T47D (cell line): ENCODE measurements at regions not wholly inside any gene's neighbourhood (a gene's known extent, or its start where the extent isn't known, plus 50 kb on each side); places are given as distances from the start of the nearest gene placed in this dataset.

ENCODE experiments used
- DNase-seq, 2 experiments: peaks; one replicate each; pipeline versions ENCODE4 v3.0.0 to v3.0.0-alpha.2; 2011 to 2012; ENCODE audit warnings: low read depth in 1 of 2, low spot score in 1 of 2
- JUND ChIP-seq: IDR thresholded peaks from 2 replicates; pipeline ENCODE4 v1.6.1; 2012; ENCODE audit warnings: low read depth
- in situ Hi-C: cut with HindIII; loops from 2 replicates; pipeline ENCODE4 v1.10.0; 2016; ENCODE audit warnings: low sequenced_read_pairs, low pct_unique_long_range_greater_than_20kb

DNA sequence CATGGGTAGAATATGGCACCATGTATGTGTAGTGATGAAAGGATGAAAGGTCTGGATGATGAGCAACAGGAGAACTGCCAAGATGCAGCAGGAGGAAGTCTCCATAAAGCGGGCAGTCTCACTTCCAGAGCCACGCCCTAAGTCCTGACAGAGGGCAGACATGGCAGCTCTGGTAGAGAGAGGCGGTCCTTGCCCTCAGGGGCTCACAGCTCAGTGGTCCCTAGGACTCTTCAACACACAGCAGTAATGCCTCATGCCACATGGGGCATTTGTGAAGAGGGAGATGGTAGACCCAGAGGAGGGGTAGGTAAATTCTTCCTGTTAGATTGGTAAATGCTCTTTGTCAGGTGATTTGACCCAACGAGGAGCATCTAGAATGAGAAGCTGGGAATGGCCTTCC is 1088.4 kb downstream of the BCL11B start:
- in situ Hi-C loops: no loop called here
- no peak for TF ChIP-seq JUND
- no peak for DNase-seq

DNA sequence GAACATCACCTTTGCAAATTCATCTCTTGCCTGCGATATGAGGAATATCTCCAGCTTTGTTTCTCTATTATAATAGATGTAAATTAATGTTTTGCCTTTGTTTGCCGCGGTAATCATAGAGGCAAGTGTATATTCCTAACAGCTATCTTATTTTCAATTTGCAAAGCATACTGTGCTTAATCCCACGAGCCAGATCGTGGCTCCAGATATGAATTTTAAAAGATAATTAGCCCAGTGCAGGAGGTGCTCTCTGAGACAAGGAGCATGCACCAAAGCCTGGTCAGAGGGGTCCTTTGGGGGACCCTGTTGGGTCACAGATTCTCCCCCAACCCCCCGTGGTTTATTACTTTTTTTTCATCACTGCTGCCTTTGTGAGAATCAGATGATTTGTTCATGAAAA is 1087.5 kb downstream of the BCL11B start:
- DNase-seq: no peak
- in situ Hi-C loops: no loop called here
- no peak for TF ChIP-seq JUND

DNA sequence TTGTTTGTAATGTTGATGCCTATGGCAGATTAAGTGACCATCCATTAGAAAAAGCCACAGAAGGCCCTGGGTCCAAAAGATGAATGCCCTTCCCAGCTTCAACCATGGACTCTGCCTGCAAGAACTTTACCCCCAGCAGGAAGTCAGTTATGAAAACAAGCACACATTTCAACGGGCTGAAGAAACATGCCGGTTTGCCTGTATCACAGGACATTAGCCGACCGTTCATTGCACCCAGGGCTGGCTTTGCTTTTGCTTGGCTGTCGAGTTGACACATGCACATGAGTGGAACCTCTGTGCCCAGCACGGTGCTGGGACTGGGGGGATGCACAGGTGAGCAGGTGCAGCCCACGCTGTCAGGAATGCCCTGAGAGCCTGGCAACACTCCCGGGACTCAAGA is 1087.0 kb downstream of the BCL11B start:
- no peak for TF ChIP-seq JUND
- in situ Hi-C loops: no loop called here
- no peak for DNase-seq

DNA sequence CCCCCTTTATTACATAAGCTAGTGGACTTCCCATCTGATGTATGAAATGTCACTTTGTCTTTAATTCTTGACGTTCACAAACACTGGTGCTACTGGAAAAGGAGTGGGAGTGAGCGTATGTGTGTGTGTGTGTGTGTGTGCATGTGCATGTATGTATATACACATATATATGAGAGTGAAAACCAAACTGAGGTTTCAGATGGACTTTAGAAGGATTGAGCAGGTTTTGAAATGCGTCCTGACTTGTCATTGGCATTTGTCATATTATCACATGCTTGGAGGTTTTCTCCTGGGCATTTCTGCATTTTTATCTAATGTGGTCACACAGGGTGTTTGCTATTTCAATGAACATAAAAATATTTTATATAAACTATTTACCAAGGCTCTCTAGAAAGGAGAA is 1085.9 kb downstream of the BCL11B start:
- no peak for DNase-seq
- in situ Hi-C loops: no loop called here
- no peak for TF ChIP-seq JUND

DNA sequence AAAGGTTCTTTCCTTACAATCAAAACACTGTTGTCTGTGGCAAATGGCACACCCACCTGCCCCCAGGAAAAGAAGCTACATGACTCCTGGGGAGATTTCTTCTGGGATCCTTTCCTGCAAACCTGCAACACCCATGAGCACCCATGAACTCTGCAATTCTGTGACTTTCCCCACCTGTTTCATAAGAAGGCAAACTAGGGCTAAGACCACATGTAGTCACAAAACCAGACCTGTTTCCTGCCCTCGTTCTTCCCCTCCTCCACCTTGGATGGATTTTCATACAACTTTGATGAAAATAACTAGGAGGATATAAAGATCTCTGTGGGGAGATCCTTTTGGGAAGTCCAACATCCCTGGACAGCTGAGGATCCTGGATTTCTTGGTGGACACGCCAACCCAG is 1084.7 kb downstream of the BCL11B start:
- DNase-seq: no peak
- in situ Hi-C loops: no loop called here
- TF ChIP-seq JUND: no peak

DNA sequence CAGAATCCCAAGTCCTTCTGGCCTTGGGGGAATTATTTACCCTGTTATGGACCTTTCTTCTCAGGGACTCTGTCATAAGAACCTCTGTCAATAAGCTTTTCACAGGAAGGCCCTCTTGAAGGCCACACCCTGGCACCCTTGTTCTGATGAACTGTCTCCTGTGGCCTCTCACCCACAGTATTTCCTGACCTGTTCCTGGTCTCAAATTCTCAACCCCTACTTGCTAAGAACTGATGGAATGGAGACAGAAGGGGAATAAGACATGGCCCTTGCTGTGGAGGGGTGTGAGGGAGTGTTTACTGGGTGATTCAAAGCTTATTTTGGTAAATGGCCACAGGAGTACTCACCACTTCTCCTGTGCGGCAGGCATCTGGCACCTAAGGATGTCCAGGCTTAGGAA is 1082.9 kb downstream of the BCL11B start:
- no peak for TF ChIP-seq JUND
- in situ Hi-C loops: no loop called here
- DNase-seq: no peak

DNA sequence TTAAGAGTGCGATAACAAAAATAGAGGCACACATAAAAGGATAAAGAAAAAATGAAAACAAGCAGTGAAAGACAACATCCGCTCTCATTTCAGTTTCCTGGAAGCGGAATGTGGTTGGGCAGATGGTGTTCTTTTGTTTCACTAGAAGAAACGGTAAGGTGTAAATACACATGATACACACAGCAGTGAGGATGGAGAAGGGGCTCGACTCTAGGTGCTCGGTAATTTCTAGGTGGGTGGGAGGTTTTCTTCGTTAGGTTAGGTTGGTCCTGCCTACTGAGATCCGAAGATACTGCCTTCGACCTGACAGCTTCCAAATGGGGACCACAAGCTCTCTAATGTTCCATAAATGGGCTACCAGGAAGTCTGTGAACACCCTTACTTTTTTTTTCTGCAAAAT is 1082.5 kb downstream of the BCL11B start:
- no peak for DNase-seq
- in situ Hi-C loops: no loop called here
- no peak for TF ChIP-seq JUND

- no peak for DNase-seq
- in situ Hi-C loops: no loop called here
- TF ChIP-seq JUND: no peak
These were observed 1082.1 kb downstream of the BCL11B start for GRCh38 chr14:98189944-98190343.

- in situ Hi-C loops: no loop called here
- TF ChIP-seq JUND: no peak
- DNase-seq: no peak
These were observed 1079.1 kb downstream of the BCL11B start for GRCh38 chr14:98192946-98193345.

DNA sequence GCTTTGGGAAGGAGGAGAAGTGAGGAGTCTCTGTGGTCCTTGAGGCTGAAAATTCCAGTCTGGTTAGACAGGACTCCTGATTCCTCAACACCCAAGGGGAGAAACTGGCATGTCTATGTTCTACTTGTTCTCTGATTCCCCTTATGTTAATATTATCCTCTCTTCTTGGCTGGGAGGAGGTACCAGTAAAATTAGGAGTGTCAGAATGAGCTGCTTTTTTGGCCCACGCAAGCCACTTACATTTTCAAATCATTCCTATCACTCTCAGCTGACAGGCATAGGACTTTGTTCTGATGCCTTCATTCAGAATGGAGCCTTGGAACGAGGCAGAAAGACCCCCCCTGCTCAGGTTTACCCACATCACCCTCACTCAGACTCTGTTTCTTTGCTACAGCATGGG is 1077.2 kb downstream of the BCL11B start:
- DNase-seq: no peak
- TF ChIP-seq JUND: no peak
- in situ Hi-C loops: no loop called here

GRCh38 chr14:98195256-98195655 is 1076.7 kb downstream of the BCL11B start:
- DNase-seq: no peak
- in situ Hi-C loops: no loop called here
- TF ChIP-seq JUND: no peak

DNA sequence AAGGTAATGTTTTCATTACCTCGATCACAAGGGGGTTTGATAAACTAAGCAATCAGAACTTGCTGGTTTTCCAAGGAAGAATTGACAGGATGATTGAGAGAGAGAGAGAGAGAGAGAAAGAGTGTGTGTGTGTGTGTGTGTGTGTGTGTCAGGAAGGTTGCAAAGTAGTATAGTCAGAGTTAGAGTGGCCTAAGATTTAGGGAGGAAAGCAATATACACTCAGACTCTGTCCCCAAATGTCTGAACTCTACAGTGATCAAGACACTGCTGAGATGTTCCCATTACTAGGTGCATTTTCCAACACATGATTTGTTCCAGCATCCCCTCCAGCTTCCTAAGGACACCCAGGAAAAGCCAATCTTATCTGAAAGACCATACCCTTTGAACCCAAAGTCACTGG is 1074.1 kb downstream of the BCL11B start:
- DNase-seq: no peak
- in situ Hi-C loops: no loop called here
- TF ChIP-seq JUND: no peak

DNA sequence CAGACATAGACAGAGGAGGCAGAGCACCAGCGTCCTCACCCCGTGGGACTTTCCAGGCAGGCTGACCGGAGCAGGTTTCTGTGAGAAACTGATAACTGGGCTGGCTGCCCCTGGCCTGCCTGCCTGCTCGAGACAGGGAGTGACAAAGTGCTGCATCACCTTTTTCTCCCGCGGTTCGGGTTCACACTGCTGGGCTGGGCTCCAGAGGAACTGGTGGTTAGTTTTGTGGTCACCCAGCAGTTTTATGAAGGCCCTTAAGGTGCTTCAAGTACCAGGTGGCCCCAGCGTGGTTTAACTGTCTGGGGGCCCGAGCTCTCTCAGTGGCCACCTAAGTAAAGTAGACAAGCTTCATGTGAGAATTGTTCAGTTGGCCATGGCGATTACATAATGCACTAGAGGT is 1073.6 kb downstream of the BCL11B start:
- in situ Hi-C loops: no loop called here
- TF ChIP-seq JUND: no peak
- no peak for DNase-seq

DNA sequence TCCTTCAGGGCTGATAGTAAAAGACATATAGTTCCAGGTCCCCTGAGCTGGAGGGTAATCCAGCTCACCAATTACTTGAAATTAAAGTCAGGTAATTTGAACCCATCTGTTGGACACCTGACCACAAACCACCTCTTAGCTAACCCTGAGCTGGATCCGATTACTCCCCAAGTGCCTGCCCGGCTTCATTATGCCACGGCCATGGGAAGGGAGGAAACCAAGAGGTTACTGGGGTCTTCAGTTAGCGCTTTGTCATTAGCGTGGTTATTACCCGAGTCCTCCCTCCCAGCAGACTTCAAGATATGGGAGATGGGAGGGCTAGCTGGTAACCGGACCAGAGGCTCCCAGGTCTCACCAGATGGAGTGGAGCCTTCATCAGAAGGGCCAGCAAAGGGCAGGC is 1071.4 kb downstream of the BCL11B start:
- no peak for DNase-seq
- TF ChIP-seq JUND: no peak
- in situ Hi-C loops: no loop called here

GRCh38 chr14:98203421-98203820 is 1068.6 kb downstream of the BCL11B start:
- TF ChIP-seq JUND: no peak
- in situ Hi-C loops: no loop called here

More at GRCh38 chr14:98203421-98203820, 1068.6 kb downstream of the BCL11B start:
- no peak for DNase-seq
